GM18508 (cell line): ENCODE measurements at regions not wholly inside any gene's neighbourhood (a gene's known extent, or its start where the extent isn't known, plus 50 kb on each side); places are given as distances from the start of the nearest gene placed in this dataset.

Source experiments
- ATAC-seq: cut with Tn5 transposase; IDR thresholded peaks from one replicate; pipeline ENCODE4 v1.9.1; 2021; ENCODE audit warnings: moderate number of reproducible peaks; ENCODE audit not compliant: insufficient read depth, unreplicated experiment

DNA sequence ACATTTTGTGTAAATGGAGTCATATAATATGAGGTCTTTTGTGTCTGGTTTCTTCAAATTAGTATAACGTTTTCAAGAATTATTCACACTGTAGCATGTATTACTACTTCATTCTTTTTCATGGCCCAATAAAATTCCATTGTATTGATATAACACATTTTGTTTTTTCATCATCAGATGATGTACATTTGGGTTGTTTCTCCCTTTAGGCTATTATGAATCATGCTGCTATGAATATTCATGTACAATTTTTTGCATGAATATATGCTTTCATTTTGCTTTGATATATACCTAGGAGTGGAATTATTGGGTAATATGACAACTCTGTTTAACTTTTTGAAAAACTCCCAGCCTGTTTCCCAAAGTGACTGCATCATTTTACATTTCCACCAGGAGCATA, 220.2 kb downstream of the NR4A2 start:
- no peak for ATAC-seq

DNA sequence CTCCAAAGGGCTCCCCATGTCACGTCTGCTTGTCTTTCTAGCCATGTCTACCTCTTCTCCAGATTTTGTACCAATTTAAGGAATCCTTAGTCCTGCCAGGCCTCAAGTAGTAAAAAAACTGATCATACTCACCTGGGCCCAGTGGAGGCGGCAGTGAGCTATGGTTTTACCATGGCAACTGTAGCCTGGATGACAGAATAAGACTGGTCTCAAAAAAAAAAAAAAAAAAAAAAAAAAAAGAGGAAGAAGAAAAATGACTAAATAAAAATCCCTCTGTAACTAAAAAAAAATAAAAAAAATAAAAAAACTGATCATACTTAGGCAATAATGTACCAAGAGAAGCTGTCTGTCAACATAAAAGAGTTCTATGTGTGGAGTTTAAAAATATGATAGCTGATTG, 221.6 kb downstream of the NR4A2 start:
- ATAC-seq, result peak; percentile 93

DNA sequence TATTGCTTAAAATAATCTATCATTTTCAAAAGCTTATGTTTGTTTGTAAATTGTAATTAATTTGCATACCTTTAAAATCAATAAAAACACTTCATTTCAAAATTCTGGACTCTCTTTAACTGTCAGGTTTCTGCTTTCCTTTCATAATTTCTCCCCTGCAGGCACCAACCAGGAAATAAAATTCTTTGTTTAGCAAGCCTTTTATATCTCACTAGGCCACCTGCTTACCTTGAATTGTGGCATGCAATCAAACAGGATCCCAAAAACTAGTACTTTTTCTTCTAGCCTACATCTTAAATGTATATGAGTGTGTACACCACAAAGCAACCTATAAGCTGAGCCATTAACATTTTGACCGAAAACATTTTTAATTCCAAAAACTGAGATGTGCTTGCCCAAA, 233.1 kb downstream of the NR4A2 start:
- ATAC-seq, result no peak

DNA sequence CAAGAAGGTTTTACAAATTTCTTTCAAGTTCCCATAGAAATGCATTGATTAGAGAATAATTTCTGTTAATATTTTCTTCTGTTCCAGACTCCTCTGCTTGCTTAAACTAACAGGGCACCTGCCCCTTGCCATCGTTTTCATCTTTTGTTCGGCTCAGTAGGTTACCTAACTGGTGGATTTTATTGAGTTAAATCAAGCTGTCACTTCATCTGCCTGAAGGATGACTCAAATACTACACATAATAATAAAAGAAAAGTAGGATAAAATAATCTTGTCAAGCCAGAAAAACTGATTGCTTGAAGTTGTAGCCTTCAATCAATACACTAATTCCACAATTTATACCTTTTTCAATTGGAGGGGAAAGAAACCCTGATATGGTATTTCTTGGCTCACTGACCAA, 234.0 kb downstream of the NR4A2 start:
- no peak for ATAC-seq

DNA sequence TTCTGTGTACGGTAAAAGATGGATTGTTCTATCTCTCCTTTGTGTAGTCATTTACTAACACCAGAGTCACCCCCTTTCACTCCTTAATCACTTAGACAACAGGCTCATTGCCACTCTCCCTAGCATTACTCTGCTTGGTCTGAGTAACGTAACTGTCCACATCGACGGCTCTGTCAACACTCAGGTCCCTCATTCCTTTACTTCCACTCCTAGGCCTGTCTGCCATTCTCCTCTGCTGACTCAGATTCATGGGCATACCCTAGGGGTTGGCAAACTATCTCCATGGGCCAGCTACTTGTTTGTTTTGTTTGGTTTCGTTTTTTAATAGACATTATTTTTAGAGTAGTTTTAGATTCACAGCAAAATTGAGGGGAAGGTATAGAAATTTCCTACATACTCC, 243.9 kb downstream of the NR4A2 start:
- no peak for ATAC-seq

DNA sequence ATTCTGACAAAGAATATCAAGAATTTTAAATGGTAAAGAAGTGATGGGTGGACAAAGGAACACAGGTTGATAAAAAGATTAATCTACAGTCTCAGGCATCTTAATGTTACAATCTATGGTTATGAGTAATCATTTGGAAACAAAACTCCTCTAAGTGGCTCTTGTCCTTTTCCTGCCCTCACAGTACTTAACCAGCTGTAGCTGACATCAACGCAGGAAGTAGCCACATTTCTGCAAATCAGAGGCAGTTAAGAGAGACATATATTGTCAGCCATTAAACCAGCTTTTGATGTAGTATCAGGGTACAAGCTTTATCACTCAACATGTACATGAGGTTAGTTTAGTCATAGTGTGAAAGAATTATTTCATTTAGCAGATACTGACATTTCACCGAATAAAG, 244.6 kb downstream of the NR4A2 start:
- no peak for ATAC-seq

DNA sequence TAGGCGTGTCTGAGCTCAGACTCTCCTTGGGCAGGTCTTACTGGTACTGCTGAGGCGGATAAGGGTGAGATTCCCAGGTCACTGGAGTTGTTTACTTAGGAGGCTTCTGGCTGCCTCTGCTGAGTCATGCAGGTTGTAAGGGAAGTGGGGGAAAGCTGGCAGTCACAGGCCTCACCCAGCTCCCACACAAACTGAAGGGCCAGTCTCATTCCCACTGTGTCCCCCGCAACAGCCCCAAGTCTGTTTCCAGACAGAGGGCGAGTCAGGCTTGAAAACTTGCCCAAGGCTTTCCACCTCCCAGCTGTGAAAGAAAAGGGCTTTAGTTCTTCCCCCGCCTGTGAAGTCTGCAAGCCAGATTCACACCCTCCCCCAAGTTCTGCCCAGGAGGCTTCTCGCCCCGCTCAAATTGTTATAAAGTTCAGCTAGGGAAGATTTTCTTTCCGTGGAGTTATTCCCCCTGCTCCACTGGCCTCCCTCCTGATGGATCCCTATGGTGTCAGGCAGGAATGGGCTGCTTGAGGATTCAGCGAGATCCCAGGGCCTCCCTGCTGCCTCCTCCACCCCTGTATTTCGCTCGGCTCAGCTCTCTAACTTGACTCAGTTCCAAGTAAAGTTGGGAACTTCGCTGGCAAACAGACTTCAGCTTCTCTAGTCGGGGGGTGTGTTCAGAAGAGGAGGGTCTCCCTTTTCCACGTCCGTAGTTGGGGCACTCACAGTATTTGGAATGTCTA, 248.6 kb downstream of the NR4A2 start:
- ATAC-seq, result no peak

DNA sequence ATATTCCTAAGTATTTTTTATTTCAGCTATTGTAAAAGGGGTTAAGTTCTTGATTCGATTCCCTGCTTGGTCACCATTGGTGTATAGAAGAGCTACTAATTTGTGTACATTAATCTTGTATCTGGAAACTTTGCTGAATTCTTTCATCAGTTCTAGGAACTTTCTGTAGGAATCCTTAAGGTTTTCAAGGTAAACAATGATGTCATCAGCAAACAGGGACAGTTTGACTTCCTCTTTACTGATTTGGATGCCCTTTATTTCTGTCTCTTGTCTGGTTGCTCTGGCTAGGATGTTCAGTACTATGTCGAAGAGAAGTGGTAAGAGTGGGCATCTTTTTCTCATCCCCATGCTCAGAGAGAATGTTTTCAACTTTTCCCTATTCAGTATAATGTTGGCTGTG, 252.7 kb downstream of the NR4A2 start:
- ATAC-seq, result no peak

DNA sequence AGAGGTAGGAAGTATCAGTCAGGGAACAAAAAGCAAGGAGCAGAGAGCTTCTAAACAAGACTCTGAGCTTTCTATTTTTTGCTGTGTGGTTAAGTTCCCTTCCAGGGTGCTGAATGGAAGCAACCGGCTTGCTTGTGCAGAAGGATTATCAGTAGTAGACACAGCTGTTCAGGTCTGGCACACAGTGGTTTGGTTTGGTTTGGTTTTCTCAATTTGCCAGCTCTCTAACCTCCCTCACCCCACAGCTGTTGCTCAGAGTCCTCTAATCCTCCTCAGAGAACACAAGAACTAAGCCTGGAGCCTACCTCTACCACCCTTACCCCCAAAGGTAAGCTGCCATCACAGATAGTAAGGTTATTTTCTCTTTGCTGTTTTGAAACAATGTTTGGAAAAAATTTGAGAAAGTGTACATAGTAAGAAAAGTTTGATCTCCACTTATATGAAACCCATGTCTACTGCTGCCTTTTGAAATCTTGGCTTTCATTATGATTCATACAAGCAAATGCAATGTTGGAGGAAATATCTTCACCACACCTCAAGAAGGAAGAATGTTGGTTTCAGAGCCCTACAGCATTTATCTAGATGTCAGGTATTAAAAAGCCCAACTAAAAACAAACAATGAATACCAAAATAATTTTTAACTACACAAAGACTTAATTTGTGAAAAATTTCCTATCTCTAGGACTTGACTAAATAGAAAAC, 255.3 kb downstream of the NR4A2 start:
- no peak for ATAC-seq

DNA sequence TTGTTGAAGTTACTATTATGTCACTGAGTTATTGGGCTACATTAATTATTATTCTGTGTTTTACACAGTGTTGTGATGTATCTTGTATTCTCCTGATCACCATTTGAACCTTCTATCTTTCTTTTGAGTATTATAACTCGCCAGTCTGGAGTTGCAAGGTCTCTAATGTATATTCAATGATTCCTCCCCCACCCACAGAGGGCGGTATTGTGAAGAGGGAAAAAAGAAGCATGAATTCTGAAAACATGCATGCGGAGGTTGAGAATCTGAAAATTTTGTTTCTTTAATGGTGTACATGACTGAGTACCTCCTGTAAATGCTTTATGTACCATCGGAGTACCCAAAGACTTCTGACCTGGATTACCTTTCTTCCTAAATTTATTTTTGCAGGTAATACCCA, 266.6 kb downstream of the NR4A2 start:
- no peak for ATAC-seq

DNA sequence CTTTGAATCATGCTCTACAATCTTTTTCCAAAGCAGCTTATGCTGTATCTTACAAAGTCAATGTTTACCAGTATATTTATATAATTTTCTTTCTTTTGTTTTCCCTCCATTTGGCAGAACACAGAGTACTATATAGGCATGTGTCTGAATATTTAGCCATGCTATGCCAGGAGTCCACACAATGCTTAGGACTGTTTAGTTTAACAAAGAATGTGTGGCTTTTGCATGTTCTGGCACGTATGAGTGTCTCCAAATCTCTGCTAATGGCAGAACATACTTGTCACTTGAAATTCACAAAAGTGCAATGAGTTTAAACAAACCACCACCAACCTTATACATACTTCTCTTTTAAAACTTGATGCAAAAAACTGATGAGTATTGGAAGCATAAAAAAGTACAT, 268.0 kb downstream of the NR4A2 start:
- no peak for ATAC-seq

DNA sequence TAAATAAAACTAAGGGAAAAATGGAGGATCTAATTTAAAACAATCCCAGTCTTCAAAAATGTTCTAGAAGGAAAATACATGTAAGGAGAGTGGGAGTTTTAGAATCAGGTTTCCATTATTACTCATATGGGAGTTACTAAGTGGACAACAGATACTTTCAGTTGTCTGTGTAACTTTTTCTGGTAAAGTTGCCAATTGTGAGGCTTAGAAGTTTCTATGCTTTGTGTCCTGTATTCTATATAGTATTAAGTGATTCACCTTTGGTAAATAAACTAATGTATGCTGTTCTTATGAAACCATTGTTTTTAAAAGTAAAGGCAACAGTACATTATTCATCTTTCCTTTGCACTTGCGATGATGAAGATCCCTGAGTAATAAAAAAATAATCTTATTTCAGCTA, 274.9 kb downstream of the NR4A2 start:
- no peak for ATAC-seq

DNA sequence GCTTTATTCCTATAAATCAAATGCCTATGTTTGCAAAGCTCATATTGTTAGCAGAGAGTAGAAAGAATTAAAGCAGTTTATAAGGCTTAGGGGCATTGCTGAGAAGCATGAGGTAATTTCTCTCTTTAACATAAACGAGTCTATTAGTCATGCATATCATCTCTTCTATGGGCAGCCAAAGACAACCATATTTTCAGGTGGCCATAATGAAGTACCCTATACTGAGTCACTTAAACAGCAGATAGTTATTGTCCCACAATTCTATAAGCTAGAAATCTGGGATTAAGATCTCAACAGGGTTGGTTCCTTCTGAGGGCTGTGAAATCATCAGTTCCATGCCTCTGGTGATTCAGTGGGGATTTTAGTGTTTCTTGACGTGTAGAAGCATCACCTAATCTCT, 277.5 kb downstream of the NR4A2 start:
- no peak for ATAC-seq

DNA sequence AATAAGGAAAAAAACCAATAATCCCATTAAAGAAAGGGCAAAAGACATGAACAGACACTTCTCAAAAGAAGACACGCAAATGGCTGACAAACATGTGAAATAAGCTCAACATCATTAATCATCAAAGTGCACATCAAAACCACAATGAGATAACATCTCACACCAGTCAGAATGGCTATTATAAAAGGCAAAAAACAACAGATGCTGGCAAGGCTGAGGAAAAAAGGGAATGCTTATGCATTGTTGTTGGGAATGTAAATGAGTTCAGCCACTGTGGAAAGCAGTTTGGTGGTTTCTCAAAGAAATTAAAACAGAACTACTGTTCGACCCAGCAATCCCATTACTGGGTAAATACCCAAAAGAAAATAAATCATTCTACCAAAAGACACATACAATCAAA, 285.6 kb downstream of the NR4A2 start:
- ATAC-seq, result no peak

DNA sequence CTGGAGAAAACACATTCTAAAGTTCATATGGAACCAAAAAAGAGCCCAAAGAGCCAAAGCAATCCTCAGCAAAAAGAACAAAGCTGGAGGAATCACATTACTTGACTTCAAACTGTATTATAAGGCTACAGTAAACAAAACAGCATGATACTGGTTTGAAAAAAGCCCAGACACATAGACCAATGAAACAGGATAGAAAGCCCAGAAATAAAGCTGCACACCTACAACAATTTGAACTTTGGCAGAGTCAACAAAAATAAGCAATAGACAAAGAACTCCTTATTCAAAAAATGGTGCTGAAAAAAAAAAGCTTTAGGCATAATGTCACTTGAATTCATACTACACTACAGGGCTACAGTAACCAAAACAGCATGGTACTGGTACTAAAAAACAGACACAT, 289.6 kb downstream of the NR4A2 start:
- no peak for ATAC-seq

DNA sequence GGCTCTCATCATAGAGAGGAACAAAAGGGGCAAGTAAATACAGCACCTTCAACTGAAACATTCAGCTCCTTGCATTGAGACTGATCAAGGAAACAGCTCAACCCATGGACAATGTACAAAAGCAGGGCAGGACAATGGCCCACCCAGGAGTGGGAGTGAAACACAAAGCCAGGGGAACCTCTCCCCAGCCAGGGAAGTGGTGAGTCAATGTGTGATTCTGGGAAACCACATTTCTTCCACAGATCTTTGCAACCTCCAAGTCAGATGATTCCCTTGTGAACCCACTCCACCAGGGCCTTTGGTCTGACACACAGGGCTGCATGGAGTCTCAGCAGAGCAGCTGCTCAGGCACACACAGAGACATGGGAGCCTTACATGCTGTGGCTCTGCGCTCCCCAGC, 294.5 kb downstream of the NR4A2 start:
- no peak for ATAC-seq

DNA sequence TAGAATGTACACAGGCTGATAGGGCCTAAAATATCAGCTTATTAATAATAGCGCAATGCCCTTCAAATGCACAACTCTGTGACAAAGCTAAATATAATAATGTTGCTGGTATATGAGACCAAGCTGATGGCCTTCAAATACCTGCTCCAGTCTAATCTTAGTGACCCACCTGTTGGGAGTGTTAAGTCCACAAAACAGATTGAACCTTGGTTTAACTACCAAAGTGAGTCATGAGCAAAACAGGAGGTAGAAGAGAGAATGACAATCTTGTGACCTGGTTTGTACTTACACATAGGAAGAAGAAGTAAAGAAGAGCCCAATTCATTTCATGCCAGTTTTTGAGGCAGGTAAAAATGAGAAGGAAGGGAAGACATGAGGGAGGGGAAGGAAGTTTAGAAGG, 295.0 kb downstream of the NR4A2 start:
- no peak for ATAC-seq

DNA sequence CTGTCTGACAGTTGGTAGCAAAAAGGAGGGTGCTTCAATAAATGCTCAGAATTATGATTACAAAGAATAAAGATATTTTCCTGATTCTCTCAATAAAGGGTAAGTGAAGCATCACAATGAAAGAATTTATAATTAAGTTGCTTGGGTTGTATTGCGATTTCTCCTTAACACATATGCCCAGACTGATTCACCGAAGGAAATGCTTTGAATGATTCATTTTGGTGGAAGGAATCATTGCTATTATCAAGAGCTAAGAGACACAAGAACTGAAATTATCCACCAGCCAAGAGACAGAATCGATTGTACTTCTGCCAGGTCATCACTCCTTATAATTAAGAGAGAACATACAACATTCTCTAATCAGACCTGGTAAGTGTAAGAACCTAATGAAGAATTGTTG, 301.4 kb downstream of the NR4A2 start:
- ATAC-seq, result no peak

DNA sequence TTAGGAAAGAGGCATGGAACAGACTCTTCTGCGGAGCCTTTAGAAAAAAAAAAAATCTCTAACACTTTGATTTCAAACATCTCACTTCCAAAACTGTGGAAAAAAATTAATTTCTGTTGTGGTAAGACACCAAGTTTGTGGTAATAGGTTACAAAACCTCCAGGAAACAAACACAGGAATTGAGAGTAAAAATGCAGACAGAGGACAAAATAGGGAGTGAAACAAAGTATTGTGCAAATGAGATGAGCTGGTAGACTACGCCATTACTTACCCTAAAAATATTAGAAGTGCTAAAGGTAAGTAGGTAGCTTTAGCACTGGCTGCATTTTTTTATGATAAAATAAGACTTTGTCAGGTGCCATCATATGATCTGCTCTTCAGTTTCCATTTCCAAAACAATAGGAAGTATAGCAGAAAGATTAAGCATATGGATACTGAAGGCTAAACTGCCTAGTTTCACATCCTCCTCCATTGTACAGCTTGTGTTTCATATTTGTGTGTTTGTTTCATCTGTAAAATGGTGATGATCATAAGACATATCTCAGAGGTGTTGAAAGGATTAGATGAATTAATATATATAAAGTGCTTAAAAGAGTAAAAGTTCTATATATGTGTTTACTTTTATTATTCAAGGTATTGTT, 309.2 kb downstream of the NR4A2 start:
- ATAC-seq, result no peak

DNA sequence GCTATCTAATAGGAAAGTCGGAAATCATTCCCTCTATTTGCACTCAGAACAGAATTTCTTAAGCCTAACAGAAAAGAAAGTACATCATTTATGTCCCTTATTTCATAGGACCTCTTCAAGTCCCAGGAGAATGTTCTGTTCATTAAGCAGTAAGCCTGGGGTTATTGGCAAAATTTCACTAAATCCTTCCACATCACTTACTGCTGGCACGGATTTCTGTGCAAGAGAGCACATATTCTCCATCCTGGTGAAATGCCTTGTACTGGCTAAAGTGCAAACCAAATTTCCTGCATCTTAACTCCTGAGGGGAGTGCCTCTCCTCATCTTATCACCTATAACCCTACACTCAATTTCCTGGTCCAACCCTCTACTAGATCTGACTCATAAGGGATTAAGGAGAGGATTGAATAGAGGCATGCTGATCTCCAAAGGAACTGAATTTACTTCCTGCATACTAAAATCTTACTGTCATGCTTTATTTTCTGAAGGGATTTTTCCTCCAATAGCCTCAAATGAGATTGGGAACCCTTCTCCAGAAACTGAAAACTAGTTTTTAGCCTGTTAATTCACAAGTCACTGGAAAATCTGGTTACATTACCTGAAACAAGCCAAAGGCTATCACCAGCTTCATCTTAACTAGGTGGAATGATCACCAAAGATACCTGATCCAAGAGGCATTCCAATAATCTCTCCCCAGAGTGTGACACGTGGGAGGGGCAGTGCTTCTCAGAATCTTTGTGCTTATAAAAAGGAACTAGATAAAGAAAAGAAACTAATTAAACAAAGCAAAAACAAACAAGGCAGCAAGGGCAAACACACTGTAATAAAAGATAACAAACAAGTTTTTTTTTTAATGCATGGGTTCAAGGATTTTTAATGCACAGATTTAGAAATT, 311.1 kb downstream of the NR4A2 start:
- ATAC-seq, result no peak

DNA sequence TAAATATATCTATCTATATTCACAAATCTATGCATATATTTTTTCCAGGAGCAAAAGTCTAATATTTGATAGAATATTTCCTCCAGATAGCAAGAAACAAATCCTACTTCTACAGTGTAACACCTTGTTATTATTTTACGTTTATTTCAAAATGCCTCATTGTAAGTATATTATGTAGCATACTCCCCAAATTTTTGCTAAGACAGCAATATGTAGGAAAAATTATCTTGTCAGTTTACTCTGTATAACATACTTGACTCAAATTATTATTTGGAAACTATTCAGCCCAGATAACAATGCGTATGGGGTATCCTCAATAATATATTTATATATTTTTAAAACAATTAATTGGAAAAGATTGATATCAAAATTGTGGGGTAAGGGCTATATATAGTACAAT, 313.2 kb downstream of the NR4A2 start:
- ATAC-seq, result no peak
